Smooth muscle cell (in vitro differentiated cells): ENCODE measurements at regions not wholly inside any gene's neighbourhood (a gene's known extent, or its start where the extent isn't known, plus 50 kb on each side); places are given as distances from the start of the nearest gene placed in this dataset.
A peak's percentile ranks its signal among the peaks of the same experiment; 100 is the strongest.

Source experiments
- DNase-seq: peaks from one replicate; lab custom pipeline; 2025; ENCODE audit not compliant: unreplicated experiment; lab: John Stamatoyannopoulos, UW
- H2AFZ ChIP-seq: fragments of 200-600 bp; sonication (generic); 2 replicates; pipeline ENCODE4 v1.6.0; 2016; ENCODE audit warnings: antibody characterized with exemption, low read depth, mild to moderate bottlenecking
- H3F3A ChIP-seq: fragments of 200-600 bp; sonication (generic); 2 replicates; pipeline ENCODE4 v1.6.0; 2017; ENCODE audit warnings: antibody characterized with exemption, low read depth
- H3K27ac ChIP-seq: fragments of 200-600 bp; sonication (generic); 2 replicates; pipeline ENCODE4 v1.5.1; 2016; ENCODE audit warnings: low read depth, mild to moderate bottlenecking
- H3K27me3 ChIP-seq: fragments of 200-600 bp; sonication (generic); 2 replicates; pipeline ENCODE4 v1.6.1; 2016; ENCODE audit warnings: low read depth, mild to moderate bottlenecking
- H3K36me3 ChIP-seq: fragments of 200-600 bp; sonication (generic); 2 replicates; pipeline ENCODE4 v1.5.1; 2016; ENCODE audit warnings: low read depth
- H3K4me1 ChIP-seq: fragments of 200-600 bp; sonication (generic); 2 replicates; pipeline ENCODE4 v1.5.1; 2016; ENCODE audit warnings: low read depth
- H3K4me2 ChIP-seq: fragments of 200-600 bp; sonication (generic); 2 replicates; pipeline ENCODE4 v1.6.0; 2016; ENCODE audit warnings: mild to moderate bottlenecking
- H3K4me3 ChIP-seq: fragments of 200-600 bp; sonication (generic); 2 replicates; pipeline ENCODE4 v1.5.1; 2016; ENCODE audit warnings: mild to moderate bottlenecking
- H3K79me2 ChIP-seq: fragments of 200-600 bp; sonication (generic); 2 replicates; pipeline ENCODE4 v1.6.0; 2016; ENCODE audit warnings: low read depth, mild to moderate bottlenecking
- H3K9ac ChIP-seq: fragments of 200-600 bp; sonication (generic); 2 replicates; pipeline ENCODE4 v1.6.0; 2016; ENCODE audit warnings: low read depth
- H3K9me3 ChIP-seq: fragments of 200-600 bp; sonication (generic); replicated peaks from 2 replicates; pipeline ENCODE4 v1.5.1; 2016; ENCODE audit warnings: low read depth
- H4K20me1 ChIP-seq: fragments of 200-600 bp; sonication (generic); 2 replicates; pipeline ENCODE4 v1.6.0; 2016; ENCODE audit warnings: low read depth
- WGBS: methylation state at CpG from one replicate; pipeline ENCODE4 v1.1.7; 2016; ENCODE audit warnings: low lambda C conversion rate; 5-methylcytosine and 5-hydroxymethylcytosine counted together
- TF ChIP-seq, protein P1 (sequence below): fragments of 200-600 bp; sonication (generic); IDR thresholded peaks from 2 replicates; pipeline ENCODE4 v1.5.1; 2017; ENCODE audit warnings: borderline replicate concordance, mild to moderate bottlenecking, antibody characterized with exemption; ENCODE audit not compliant: insufficient read depth, poor library complexity, severe bottlenecking

DNA sequence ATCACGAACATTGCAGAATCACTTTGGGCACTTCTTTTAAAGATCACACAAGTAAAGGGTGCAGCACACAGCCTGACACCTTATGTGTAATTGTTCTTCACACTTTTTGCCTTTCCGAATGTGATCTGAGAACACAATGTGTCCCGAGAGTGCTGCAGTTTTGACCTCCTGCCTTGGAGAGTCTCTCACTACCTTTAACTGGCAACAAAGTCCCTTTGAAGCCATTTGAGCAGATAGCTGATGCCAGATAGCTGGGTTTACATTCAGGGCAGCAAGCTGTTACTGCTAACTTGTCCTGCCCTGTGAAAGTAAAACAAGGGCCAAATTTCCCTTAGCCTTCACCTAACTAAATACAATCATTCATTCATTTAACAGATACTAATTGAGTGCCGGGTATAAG lies 411.0 kb upstream of the DYNLRB2 start:
- Histone ChIP-seq H3K9me3 (no peaks in the 10 kb centered on the region), H3K27ac (no peak overlapping the region), H3K4me3 (no peak overlapping the region), H3K9ac (no peak overlapping the region), H3F3A (no peaks in the 10 kb centered on the region), H3K36me3 (no peaks in the 10 kb centered on the region), H2AFZ (no peak overlapping the region), H3K79me2 (no peaks in the 10 kb centered on the region), H3K4me2 (no peak overlapping the region), H3K4me1 (no peaks in the 10 kb centered on the region), H3K27me3 (peaks cover 19% of the 10 kb centered on the region), H4K20me1 (no peaks in the 10 kb centered on the region)
- no peak for DNase-seq
- WGBS = 92% methylated on average over 4 of the region's 4 CpGs
- TF ChIP-seq, protein P1, sequence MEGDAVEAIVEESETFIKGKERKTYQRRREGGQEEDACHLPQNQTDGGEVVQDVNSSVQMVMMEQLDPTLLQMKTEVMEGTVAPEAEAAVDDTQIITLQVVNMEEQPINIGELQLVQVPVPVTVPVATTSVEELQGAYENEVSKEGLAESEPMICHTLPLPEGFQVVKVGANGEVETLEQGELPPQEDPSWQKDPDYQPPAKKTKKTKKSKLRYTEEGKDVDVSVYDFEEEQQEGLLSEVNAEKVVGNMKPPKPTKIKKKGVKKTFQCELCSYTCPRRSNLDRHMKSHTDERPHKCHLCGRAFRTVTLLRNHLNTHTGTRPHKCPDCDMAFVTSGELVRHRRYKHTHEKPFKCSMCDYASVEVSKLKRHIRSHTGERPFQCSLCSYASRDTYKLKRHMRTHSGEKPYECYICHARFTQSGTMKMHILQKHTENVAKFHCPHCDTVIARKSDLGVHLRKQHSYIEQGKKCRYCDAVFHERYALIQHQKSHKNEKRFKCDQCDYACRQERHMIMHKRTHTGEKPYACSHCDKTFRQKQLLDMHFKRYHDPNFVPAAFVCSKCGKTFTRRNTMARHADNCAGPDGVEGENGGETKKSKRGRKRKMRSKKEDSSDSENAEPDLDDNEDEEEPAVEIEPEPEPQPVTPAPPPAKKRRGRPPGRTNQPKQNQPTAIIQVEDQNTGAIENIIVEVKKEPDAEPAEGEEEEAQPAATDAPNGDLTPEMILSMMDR = no peak

DNA sequence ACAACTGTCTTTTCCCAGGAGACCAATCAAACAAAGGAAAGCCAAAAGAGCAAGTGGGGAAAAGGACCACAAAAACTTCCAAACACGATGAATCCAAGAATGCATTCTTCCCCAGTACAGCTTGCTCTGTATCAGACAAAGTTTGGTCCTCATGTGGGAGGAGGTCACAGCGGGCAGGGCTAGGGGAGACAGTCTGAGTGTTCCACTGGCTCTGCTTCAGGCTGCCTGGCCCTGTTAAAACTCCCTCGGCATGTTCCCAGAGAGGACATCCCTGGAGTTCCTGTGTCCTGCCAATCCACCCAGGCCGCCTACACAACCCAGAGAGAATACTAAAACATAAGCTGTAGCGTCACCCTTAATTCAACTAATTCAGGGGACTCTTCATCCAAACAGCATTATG lies 415.1 kb upstream of the DYNLRB2 start:
- no peak overlapping the region for H3K4me3 ChIP-seq
- H4K20me1 ChIP-seq = no peaks in the 10 kb centered on the region
- no peak overlapping the region for H3K9ac ChIP-seq
- no peak for DNase-seq
- TF ChIP-seq, protein P1 = no peak
- peaks cover 3% of the 10 kb centered on the region for H3K4me1 ChIP-seq
- peaks cover 3% of the 10 kb centered on the region for H3F3A ChIP-seq
- H3K27ac ChIP-seq = no peak overlapping the region
- H3K9me3 ChIP-seq = no peaks in the 10 kb centered on the region
- H3K36me3 ChIP-seq = no peaks in the 10 kb centered on the region
- WGBS = 92% methylated on average over 5 of the region's 5 CpGs
- H3K4me2 ChIP-seq = no peak overlapping the region
- peaks cover 13% of the 10 kb centered on the region for H3K27me3 ChIP-seq
- H2AFZ ChIP-seq = no peak overlapping the region
- H3K79me2 ChIP-seq = no peaks in the 10 kb centered on the region

DNA sequence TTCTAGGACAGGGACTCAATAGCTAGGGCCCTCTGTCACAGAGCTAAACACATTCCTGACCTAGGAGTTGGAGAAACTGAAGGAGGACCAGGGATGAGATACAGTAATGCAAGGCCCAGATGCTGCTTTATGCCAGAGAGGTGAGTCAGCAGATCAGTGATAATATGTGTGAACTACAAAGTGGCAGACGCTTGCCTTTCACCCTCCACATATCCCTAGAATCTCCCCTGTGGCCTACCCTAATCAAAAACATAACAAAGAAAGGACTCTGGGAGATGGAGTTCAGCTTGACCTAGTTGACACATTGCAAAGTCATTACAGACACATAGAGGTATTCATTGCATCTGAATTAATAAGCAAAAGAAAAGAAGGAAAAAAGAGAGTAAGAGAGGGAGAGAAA lies 417.6 kb upstream of the DYNLRB2 start:
- Histone ChIP-seq H3K36me3 (no peaks in the 10 kb centered on the region), H3K4me3 (no peak overlapping the region), H3K79me2 (no peaks in the 10 kb centered on the region), H3K9me3 (no peaks in the 10 kb centered on the region), H4K20me1 (no peaks in the 10 kb centered on the region), H3K4me2 (peak overlapping the region; percentile 47), H3K9ac (no peak overlapping the region), H3K27ac (no peak overlapping the region), H2AFZ (no peak overlapping the region), H3F3A (peaks cover 3% of the 10 kb centered on the region), H3K27me3 (peaks cover 2% of the 10 kb centered on the region), H3K4me1 (peaks cover 3% of the 10 kb centered on the region)
- TF ChIP-seq, protein P1 = no peak
- DNase-seq = no peak
- 0% methylated on average over 1 of the region's 1 CpG for WGBS

DNA sequence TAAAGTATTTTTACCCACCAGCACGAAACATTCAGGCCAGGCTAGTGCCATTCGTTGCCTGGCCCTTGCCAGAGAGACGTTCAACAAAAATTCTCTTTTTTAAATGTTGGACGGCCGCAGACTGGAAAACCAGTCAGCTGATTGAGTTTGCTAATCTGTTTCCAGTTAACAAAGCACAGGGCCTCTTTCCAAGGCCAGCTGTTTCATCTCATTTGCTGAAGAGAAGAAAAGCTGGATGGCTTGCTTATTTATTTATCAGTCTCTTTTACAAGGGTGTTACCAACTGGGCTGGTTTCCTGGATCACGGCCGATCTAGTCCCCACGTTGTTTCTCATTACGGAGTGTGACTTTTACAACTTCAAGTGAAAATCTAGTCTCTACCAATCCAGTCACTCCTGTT lies 418.7 kb upstream of the DYNLRB2 start:
- DNase-seq = no peak
- Histone ChIP-seq H4K20me1 (no peaks in the 10 kb centered on the region), H3K4me1 (peaks cover 3% of the 10 kb centered on the region), H3K27ac (peak overlapping the region; percentile 28), H3K9ac (no peak overlapping the region), H3K36me3 (no peaks in the 10 kb centered on the region), H2AFZ (no peak overlapping the region), H3K4me2 (peak overlapping the region; percentile 47), H3K9me3 (no peaks in the 10 kb centered on the region), H3K27me3 (peaks cover 5% of the 10 kb centered on the region), H3F3A (peaks cover 3% of the 10 kb centered on the region), H3K79me2 (no peaks in the 10 kb centered on the region), H3K4me3 (no peak overlapping the region)
- 19% methylated on average over 9 of the region's 9 CpGs for WGBS
- TF ChIP-seq, protein P1 = no peak
